ENCODE measurements at regions not wholly inside any gene's neighbourhood (a gene's known extent, or its start where the extent isn't known, plus 50 kb on each side); places are given as distances from the start of the nearest gene placed in this dataset.
"Not testable (repeated sequence)": the region's sequence is repeated elsewhere in the genome, so short reads cannot be mapped to it uniquely, and the experiment has no call there.

DNA sequence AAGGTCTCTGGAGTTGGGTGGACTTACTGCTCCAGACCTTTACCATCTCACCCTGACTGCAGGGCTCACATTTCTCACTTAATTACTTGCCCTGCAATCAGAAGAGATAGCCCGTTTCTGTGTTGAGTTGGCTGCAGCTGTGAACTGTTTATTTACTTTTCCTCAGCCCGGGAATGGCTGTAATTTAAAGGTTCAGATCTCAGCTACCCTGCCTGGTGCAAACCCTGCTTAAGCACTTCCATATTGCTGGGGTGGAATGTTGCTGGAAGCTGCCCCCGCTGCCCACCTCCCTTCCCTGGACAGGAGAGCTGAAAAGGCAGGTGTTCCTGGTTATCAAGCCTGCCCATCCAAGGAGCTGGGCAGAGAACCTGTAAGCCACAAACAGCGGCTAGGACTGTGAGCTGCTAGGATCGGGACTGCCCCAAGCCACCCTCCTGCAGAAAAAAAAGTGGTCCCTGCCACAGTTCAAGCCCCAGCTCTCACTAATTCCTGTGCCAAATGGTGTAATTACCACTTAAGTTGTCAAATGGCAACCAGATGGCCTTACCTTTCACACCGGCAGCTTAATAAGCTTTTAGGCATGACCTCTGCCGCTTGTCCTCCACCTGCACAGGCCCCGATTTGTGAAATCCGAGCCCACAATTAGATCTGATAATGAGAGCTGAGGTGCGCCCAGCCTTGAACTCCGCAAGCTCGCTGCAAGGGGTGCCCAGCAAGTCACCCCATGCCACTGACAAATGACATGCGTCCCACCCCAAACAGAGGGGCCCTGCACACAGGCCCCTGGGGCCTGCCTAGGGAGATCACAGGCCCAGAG, 269.8 kb downstream of the C16orf95 start:
- H3K27ac ChIP-seq: no peak overlapping the region
- H3K27me3 ChIP-seq: no peaks in the 10 kb centered on the region
- H3K4me1 ChIP-seq: no peaks in the 10 kb centered on the region
- H3K9me3 ChIP-seq: no peaks in the 10 kb centered on the region
- intact Hi-C loops (cut with DNase I): no loop called here
- no peak for TF ChIP-seq CTCF (IDR thresholded peaks at IDR 0.05)
- H3K36me3 ChIP-seq: no peaks in the 10 kb centered on the region
- DNase-seq (ENCODE audit: extremely low spot score in 2 of 2): no peak
- no peak overlapping the region for H3K4me3 ChIP-seq

DNA sequence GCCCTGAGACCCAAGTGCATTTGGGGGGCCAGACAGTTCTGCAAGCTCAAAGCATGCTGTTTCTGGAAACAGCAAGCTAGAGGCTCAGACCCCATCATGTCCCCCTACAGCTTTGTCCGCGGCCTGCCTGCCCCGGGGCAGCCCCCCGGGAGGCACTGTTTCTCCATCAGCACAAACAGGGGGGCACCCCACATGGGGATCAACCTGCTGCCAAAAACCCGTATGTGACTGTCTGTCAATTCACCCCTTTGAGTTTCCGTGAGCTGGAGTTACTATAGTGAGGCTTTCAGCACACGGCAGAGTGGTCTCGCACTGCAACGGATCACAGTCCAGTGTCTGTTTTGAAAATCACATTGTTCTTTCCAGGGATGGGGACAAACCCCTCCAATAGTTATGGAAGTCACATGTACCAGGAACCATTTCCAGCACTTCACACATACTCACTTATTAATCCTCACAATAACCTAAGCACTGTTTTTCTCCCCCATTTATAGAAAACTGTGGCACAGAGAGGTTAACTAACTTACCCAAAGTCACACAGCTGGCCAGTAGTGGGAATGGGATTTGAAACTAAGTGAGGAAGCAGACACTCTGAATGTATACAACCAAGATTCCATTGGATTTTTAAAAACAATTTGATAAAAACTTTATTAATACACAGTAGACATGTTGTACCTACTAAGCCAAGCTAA, 269.0 kb downstream of the C16orf95 start:
- intact Hi-C loops (cut with DNase I): no loop called here
- no peaks in the 10 kb centered on the region for H3K9me3 ChIP-seq
- H3K27ac ChIP-seq: no peak overlapping the region
- H3K4me3 ChIP-seq: no peak overlapping the region
- no peaks in the 10 kb centered on the region for H3K4me1 ChIP-seq
- no peaks in the 10 kb centered on the region for H3K36me3 ChIP-seq
- H3K27me3 ChIP-seq: no peaks in the 10 kb centered on the region
- DNase-seq (ENCODE audit: extremely low spot score in 2 of 2): no peak
- TF ChIP-seq POLR2A (IDR thresholded peaks at IDR 0.05): no peak
- no peak for TF ChIP-seq POLR2AphosphoS5 (IDR thresholded peaks at IDR 0.05; ENCODE audit: insufficient read depth in 1 of 2, low read depth in 1 of 2)
- no peak for TF ChIP-seq CTCF (IDR thresholded peaks at IDR 0.05)

DNA sequence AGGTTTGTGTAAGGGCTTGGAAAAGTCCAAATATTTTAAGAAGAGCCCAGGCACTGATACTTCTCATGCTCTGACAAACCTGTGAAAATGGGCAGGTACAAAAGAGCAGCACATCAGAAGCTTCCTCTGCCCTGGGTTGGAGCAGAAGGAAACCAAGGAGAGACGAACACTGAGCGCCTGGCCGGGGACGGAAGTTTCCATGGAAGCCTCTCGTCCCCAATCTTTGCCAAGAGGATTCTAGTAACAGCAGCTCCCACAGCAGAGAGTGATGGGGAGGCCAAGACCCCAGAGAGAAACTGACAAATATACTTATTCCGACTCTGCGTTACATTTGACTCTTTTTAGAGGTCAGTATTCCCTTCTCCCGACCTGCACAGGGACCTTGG, 268.5 kb downstream of the C16orf95 start:
- Histone ChIP-seq H3K27ac (no peak overlapping the region), H3K9me3 (no peaks in the 10 kb centered on the region), H3K27me3 (no peaks in the 10 kb centered on the region), H3K4me1 (no peaks in the 10 kb centered on the region), H3K4me3 (no peak overlapping the region), H3K36me3 (no peaks in the 10 kb centered on the region)
- TF ChIP-seq POLR2AphosphoS5 (IDR thresholded peaks at IDR 0.05; ENCODE audit: insufficient read depth in 1 of 2, low read depth in 1 of 2): no peak
- TF ChIP-seq POLR2A (IDR thresholded peaks at IDR 0.05): no peak
- TF ChIP-seq CTCF (IDR thresholded peaks at IDR 0.05): no peak
- DNase-seq (ENCODE audit: extremely low spot score in 2 of 2): no peak
- intact Hi-C loops (cut with DNase I): no loop called here

DNA sequence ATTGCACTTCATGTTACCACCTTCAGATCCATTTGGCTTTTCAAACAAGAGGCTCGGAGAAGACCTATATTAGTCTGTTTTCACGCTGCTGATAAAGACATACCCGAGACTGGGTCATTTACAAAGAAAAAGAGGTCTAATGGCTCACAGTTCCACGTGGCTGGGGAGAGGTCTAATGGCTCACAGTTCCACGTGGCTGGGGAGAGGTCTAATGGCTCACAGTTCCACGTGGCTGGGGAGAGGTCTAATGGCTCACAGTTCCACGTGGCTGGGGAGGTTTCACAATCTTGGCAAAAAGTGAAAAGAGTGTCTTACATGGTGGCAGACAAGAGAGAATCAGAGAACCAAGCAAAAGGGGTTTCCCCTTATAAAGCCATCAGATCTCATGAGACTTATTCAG, 268.0 kb downstream of the C16orf95 start:
- H3K36me3 ChIP-seq; H3K27me3 ChIP-seq; DNase-seq (ENCODE audit: extremely low spot score in 2 of 2); H3K4me1 ChIP-seq; H3K27ac ChIP-seq; H3K9me3 ChIP-seq; intact Hi-C loops (cut with DNase I); H3K4me3 ChIP-seq: not testable (repeated sequence)

DNA sequence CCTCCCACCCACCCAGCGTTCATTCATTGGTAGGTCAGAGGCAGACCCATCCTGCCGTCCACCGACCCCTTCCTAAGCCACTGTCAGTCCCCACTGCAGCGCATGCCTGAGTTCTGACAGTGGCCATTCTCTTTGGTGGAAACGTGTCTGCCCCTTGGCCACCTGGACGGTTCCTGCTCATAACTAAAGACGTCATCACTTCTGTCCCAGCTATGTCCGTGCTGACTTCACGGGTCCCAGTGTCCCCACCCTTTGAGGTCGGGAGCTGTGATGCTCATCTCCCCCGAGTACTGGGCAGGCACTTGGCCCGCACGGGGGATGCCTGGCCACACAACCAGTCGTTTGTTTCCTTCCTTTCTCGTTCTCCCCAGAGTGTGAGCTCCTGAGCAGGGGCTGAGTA, 267.1 kb downstream of the C16orf95 start:
- intact Hi-C loops (cut with DNase I): loop anchor here (5.0 kb wide), 1 partner anchor 483 kb away; the partner anchor contains the start of gene FOXC2
- no peaks in the 10 kb centered on the region for H3K36me3 ChIP-seq
- no peak for TF ChIP-seq CTCF (IDR thresholded peaks at IDR 0.05)
- no peak for TF ChIP-seq POLR2AphosphoS5 (IDR thresholded peaks at IDR 0.05; ENCODE audit: insufficient read depth in 1 of 2, low read depth in 1 of 2)
- no peak for TF ChIP-seq POLR2A (IDR thresholded peaks at IDR 0.05)
- no peaks in the 10 kb centered on the region for H3K4me1 ChIP-seq
- H3K9me3 ChIP-seq: no peaks in the 10 kb centered on the region
- no peak overlapping the region for H3K4me3 ChIP-seq
- no peak for DNase-seq (ENCODE audit: extremely low spot score in 2 of 2)
- H3K27me3 ChIP-seq: no peaks in the 10 kb centered on the region
- H3K27ac ChIP-seq: no peak overlapping the region

All from vagina (tissue), 2 donors.